Activated T-helper 1 cell treated with Interleukin-2 at 50 U/mL for 16 hours (primary cell): ENCODE measurements at regions not wholly inside any gene's neighbourhood (a gene's known extent, or its start where the extent isn't known, plus 50 kb on each side); places are given as distances from the start of the nearest gene placed in this dataset.

ENCODE experiments used
- DNase-seq: peaks from one replicate; pipeline ENCODE4 v3.0.0-alpha.2; 2020; ENCODE audit warnings: low read depth

GRCh38 chr1:234554218-234554697 lies 55.7 kb downstream of the IRF2BP2 start:
- no peak for DNase-seq

GRCh38 chr1:234553240-234554188 lies 56.5 kb downstream of the IRF2BP2 start:
- DNase-seq, result no peak

- no peak for DNase-seq
These were observed 59.0 kb downstream of the IRF2BP2 start for GRCh38 chr1:234551032-234551378.

GRCh38 chr1:234550341-234551031 lies 59.5 kb downstream of the IRF2BP2 start:
- DNase-seq, result no peak

- DNase-seq, result no peak
These were observed 60.4 kb downstream of the IRF2BP2 start for GRCh38 chr1:234549447-234550021.

- DNase-seq, result no peak
These were observed 62.8 kb downstream of the IRF2BP2 start for GRCh38 chr1:234546890-234547788.

GRCh38 chr1:234546387-234546704 lies 63.6 kb downstream of the IRF2BP2 start:
- no peak for DNase-seq

- no peak for DNase-seq
These were observed 64.2 kb downstream of the IRF2BP2 start for GRCh38 chr1:234545517-234546386.

GRCh38 chr1:234544087-234544579 lies 65.2 kb upstream of the TARBP1 start:
- DNase-seq, result peak; percentile 22

GRCh38 chr1:234543442-234544086 lies 64.6 kb upstream of the TARBP1 start:
- DNase-seq, result no peak

GRCh38 chr1:234542211-234542850 lies 63.4 kb upstream of the TARBP1 start:
- no peak for DNase-seq

- no peak for DNase-seq
These were observed 62.5 kb upstream of the TARBP1 start for GRCh38 chr1:234541286-234541975.

- no peak for DNase-seq
These were observed 61.4 kb upstream of the TARBP1 start for GRCh38 chr1:234540404-234540762.

GRCh38 chr1:234539666-234540403 lies 60.9 kb upstream of the TARBP1 start:
- DNase-seq, result no peak

GRCh38 chr1:234538930-234539649 lies 60.1 kb upstream of the TARBP1 start:
- no peak for DNase-seq

- DNase-seq, result no peak
These were observed 59.2 kb upstream of the TARBP1 start for GRCh38 chr1:234538062-234538731.

- DNase-seq, result no peak
These were observed 58.3 kb upstream of the TARBP1 start for GRCh38 chr1:234537236-234537635.
